GM10266 (cell line): ENCODE measurements at regions not wholly inside any gene's neighbourhood (a gene's known extent, or its start where the extent isn't known, plus 50 kb on each side); places are given as distances from the start of the nearest gene placed in this dataset.

ENCODE experiments used
- DNase-seq: peaks from one replicate; pipeline ENCODE4 v3.0.0; 2012; ENCODE audit errors: extremely low spot score
- CTCF ChIP-seq: IDR thresholded peaks from 2 replicates; pipeline ENCODE4 v1.5.1; 2012; ENCODE audit warnings: mild to moderate bottlenecking, low read depth; ENCODE audit not compliant: control insufficient read depth, insufficient read depth; ENCODE audit errors: missing control alignments

- DNase-seq: no peak
Measured at GRCh38 chr2:67560771-67561456, 163.8 kb downstream of the ETAA1 start.

GRCh38 chr2:67561457-67561965 is 164.4 kb downstream of the ETAA1 start:
- DNase-seq: no peak
- TF ChIP-seq CTCF: no peak

More at GRCh38 chr2:67560771-67561456, 163.8 kb downstream of the ETAA1 start:
- TF ChIP-seq CTCF: no peak

GRCh38 chr2:67564076-67564475 is 166.9 kb downstream of the ETAA1 start:
- no peak for DNase-seq
- no peak for TF ChIP-seq CTCF

- DNase-seq: no peak
- TF ChIP-seq CTCF: no peak
Measured at GRCh38 chr2:67564626-67565025, 167.5 kb downstream of the ETAA1 start.

GRCh38 chr2:67565262-67565661 is 168.1 kb downstream of the ETAA1 start:
- no peak for DNase-seq
- no peak for TF ChIP-seq CTCF

GRCh38 chr2:67565761-67566160 is 168.6 kb downstream of the ETAA1 start:
- no peak for DNase-seq
- TF ChIP-seq CTCF: no peak

- no peak for TF ChIP-seq CTCF
- DNase-seq: no peak
Measured at GRCh38 chr2:67566285-67566684, 169.2 kb downstream of the ETAA1 start.
